ENCODE measurements at regions not wholly inside any gene's neighbourhood (a gene's known extent, or its start where the extent isn't known, plus 50 kb on each side); places are given as distances from the start of the nearest gene placed in this dataset.

DNA sequence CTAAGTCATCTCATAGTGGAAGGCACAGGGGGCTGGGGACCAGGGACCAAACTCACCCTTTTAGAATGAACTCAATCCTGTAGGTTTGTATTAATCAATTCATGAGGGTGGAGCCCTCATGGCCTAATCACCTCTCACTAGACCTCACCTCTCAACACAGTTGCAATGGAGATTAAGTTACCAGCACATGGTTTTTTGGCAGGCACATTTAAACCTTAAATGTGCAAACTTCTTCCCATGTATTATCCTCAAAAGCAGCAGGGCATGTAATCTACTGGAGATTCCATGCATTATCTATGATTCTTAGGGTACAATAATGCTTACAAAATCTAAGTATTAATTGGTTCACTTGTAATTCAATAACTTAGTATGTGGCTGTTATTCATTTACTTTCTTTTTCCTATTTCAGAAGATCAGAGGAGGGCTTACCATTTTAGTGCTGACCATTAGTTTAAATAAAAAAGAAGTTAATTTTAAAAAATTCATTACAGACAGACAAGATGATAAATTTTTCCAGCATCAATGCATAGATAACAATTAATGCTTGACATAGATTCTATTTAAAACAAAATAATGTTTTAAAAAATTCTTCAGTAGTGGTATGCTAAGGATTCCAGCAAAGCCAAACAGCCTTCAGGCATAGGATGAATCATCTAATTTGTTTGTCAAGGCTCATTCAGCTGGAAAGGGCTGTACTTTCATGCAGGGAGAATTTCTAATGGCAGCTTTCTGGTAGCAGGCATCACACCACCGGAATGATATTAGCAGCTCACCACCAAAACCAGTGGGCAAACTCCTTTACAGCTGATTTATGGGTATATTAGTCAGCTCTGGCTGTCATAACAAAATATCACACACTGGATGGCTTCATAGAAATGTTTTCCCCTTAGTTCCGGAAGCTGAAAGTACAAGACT lies 124.6 kb upstream of the ZNF648 start:
- no peaks in the 10 kb centered on the region for H4K20me1 ChIP-seq (ENCODE audit: insufficient read depth, low read length)
- H3K9me2 ChIP-seq (ENCODE audit: low read depth, low read length): no peaks in the 10 kb centered on the region
- H3K4me1 ChIP-seq (ENCODE audit: insufficient read depth, low read length, severe bottlenecking): no peaks in the 10 kb centered on the region
- no peaks in the 10 kb centered on the region for H3K27me3 ChIP-seq (ENCODE audit: insufficient read depth, low read length)
- no peaks in the 10 kb centered on the region for H3F3A ChIP-seq (ENCODE audit: insufficient read depth, low read length)
- no peak overlapping the region for H3K9ac ChIP-seq (ENCODE audit: low read length)
- no peaks in the 10 kb centered on the region for H3K79me2 ChIP-seq (ENCODE audit: insufficient read depth, low read length)
- TF ChIP-seq, protein P1, sequence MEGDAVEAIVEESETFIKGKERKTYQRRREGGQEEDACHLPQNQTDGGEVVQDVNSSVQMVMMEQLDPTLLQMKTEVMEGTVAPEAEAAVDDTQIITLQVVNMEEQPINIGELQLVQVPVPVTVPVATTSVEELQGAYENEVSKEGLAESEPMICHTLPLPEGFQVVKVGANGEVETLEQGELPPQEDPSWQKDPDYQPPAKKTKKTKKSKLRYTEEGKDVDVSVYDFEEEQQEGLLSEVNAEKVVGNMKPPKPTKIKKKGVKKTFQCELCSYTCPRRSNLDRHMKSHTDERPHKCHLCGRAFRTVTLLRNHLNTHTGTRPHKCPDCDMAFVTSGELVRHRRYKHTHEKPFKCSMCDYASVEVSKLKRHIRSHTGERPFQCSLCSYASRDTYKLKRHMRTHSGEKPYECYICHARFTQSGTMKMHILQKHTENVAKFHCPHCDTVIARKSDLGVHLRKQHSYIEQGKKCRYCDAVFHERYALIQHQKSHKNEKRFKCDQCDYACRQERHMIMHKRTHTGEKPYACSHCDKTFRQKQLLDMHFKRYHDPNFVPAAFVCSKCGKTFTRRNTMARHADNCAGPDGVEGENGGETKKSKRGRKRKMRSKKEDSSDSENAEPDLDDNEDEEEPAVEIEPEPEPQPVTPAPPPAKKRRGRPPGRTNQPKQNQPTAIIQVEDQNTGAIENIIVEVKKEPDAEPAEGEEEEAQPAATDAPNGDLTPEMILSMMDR (IDR thresholded peaks at IDR 0.05; ENCODE audit: low read length): no peak
- TF ChIP-seq EZH2 (IDR thresholded peaks at IDR 0.05; ENCODE audit: borderline replicate concordance, low read length): no peak
- no peaks in the 10 kb centered on the region for H3K36me3 ChIP-seq (ENCODE audit: insufficient read depth, low read length)
- no peak overlapping the region for H3K27ac ChIP-seq (ENCODE audit: low read depth, low read length, poor library complexity, severe bottlenecking)
- no peak overlapping the region for H3K4me2 ChIP-seq (ENCODE audit: low read length)
- no peak overlapping the region for H3K4me3 ChIP-seq (ENCODE audit: low read depth, low read length, poor library complexity, severe bottlenecking)
- no peaks in the 10 kb centered on the region for H3K9me3 ChIP-seq (ENCODE audit: low read length)
- H2AFZ ChIP-seq (ENCODE audit: low read length): no peak overlapping the region

DNA sequence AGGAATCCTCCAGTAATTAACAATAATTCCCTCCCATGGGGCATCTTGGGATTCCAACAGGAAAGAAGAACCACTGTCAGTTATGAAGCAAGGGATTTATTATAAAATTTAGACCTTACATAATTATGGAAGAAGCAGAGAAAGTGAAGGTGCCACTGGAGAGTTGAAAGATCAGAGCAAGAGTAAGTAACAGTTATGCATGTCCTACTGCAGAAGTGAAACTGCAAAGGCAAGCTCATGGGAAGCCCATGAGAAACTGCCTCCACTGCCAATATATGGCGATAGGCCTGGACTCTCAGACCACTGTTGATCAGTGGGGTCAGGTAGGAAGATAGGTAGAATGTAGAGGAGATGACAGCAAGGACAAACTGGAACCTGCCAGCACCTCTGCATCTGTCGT lies 123.6 kb upstream of the ZNF648 start:
- Histone ChIP-seq H3K9me3 (ENCODE audit: low read length) (no peaks in the 10 kb centered on the region), H3K36me3 (ENCODE audit: insufficient read depth, low read length) (no peaks in the 10 kb centered on the region), H3K9ac (ENCODE audit: low read length) (no peak overlapping the region), H4K20me1 (ENCODE audit: insufficient read depth, low read length) (no peaks in the 10 kb centered on the region), H3K79me2 (ENCODE audit: insufficient read depth, low read length) (no peaks in the 10 kb centered on the region), H2AFZ (ENCODE audit: low read length) (no peak overlapping the region), H3K4me3 (ENCODE audit: low read depth, low read length, poor library complexity, severe bottlenecking) (no peak overlapping the region), H3F3A (ENCODE audit: insufficient read depth, low read length) (no peaks in the 10 kb centered on the region), H3K27me3 (ENCODE audit: insufficient read depth, low read length) (no peaks in the 10 kb centered on the region), H3K4me2 (ENCODE audit: low read length) (no peak overlapping the region), H3K27ac (ENCODE audit: low read depth, low read length, poor library complexity, severe bottlenecking) (no peak overlapping the region), H3K9me2 (ENCODE audit: low read depth, low read length) (no peaks in the 10 kb centered on the region), H3K4me1 (ENCODE audit: insufficient read depth, low read length, severe bottlenecking) (no peaks in the 10 kb centered on the region)
- TF ChIP-seq, protein P1 (IDR thresholded peaks at IDR 0.05; ENCODE audit: low read length): no peak
- TF ChIP-seq EZH2 (IDR thresholded peaks at IDR 0.05; ENCODE audit: borderline replicate concordance, low read length): no peak

DNA sequence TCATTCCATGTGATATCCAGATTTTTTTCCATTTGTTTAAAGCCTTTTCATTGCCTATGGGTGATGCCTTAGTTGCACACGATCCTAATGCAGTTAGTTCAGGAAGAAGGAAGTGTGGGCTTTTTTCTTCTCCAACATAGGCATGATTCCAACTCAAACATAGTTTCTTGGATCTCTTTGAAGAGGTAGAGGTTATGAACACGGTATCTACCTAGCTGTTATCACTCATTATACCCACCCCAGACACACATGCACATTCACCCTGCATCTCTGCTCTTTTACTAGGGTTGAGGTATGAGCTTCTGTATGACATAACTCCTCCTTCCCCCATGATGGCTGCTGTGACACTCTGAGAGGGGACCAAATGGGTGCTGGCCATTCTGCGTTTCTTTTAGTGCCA lies 122.1 kb upstream of the ZNF648 start:
- H3K9ac ChIP-seq (ENCODE audit: low read length): no peak overlapping the region
- no peak overlapping the region for H2AFZ ChIP-seq (ENCODE audit: low read length)
- no peaks in the 10 kb centered on the region for H3K27me3 ChIP-seq (ENCODE audit: insufficient read depth, low read length)
- no peaks in the 10 kb centered on the region for H3F3A ChIP-seq (ENCODE audit: insufficient read depth, low read length)
- H3K36me3 ChIP-seq (ENCODE audit: insufficient read depth, low read length): no peaks in the 10 kb centered on the region
- H3K4me2 ChIP-seq (ENCODE audit: low read length): no peak overlapping the region
- H3K79me2 ChIP-seq (ENCODE audit: insufficient read depth, low read length): no peaks in the 10 kb centered on the region
- TF ChIP-seq, protein P1 (IDR thresholded peaks at IDR 0.05; ENCODE audit: low read length): no peak
- TF ChIP-seq EZH2 (IDR thresholded peaks at IDR 0.05; ENCODE audit: borderline replicate concordance, low read length): no peak
- H3K4me3 ChIP-seq (ENCODE audit: low read depth, low read length, poor library complexity, severe bottlenecking): no peak overlapping the region
- H3K27ac ChIP-seq (ENCODE audit: low read depth, low read length, poor library complexity, severe bottlenecking): no peak overlapping the region
- no peaks in the 10 kb centered on the region for H4K20me1 ChIP-seq (ENCODE audit: insufficient read depth, low read length)
- H3K4me1 ChIP-seq (ENCODE audit: insufficient read depth, low read length, severe bottlenecking): no peaks in the 10 kb centered on the region
- H3K9me2 ChIP-seq (ENCODE audit: low read depth, low read length): no peaks in the 10 kb centered on the region
- no peaks in the 10 kb centered on the region for H3K9me3 ChIP-seq (ENCODE audit: low read length)

Data from OCI-LY1 (cell line).